CD4-positive, alpha-beta T cell treated with Interleukin-21 for 1 hour (primary cell): ENCODE measurements at regions not wholly inside any gene's neighbourhood (a gene's known extent, or its start where the extent isn't known, plus 50 kb on each side); places are given as distances from the start of the nearest gene placed in this dataset.
"Not testable (repeated sequence)": the region's sequence is repeated elsewhere in the genome, so short reads cannot be mapped to it uniquely, and the experiment has no call there.

Source experiments
- DNase-seq: peaks from one replicate; pipeline ENCODE4 v3.0.0-alpha.2; 2020

DNA sequence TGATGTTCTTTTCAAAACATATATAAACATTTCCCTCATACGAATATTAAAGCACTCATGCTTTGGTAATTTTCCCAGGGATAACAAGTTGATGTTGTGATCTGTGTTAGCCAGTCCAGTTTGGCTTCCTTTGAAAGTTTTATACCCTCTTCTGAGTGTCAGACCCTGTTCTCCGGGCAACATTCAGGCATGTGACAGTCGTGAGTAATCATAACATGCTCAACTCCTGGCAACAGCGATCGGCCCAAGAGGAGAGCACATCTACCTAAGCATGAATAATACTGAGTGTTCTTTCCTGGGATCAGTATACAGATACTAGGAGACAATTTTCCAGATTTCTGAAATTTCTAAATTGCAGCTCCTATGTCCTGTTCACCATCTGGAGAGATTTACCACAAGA lies 1086.4 kb downstream of the CDH8 start:
- no peak for DNase-seq

DNA sequence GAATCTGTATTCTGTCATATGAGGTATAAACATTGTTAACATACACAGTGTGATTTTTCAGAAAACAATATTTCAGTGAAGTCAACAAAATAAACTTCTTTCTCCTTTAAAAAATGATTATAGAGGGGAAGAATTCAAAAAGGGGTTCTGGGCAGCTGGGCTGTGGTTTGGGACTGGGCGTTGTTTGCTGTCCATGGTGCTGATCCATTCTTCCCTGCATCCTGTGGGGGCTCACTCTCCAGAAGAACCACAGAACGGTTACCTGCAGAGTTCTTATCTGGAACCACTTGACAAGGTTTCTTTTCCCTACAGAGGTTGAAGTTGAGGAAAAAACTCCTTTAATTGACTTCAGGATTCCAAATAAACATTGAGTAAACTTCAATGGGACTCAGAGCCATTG lies 1091.0 kb downstream of the CDH8 start:
- DNase-seq: no peak

DNA sequence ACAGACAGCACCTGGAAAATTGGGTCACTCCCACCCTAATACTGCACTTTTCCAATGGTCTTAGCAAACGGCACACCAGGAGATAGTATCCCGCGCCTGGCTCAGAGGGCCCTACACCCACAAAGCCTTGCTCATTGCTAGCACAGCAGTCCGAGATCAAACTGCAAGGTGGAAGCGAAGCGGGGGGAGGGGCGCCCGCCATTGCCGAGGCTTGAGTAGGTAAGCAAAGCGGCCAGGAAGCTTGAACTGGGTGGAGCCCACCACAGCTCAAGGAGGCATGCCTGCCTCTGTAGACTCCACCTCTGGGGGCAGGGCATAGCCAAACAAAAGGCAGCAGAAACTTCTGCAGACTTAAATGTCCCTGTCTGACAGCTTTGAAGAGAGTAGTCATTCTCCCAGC lies 1100.0 kb downstream of the CDH8 start:
- not testable (repeated sequence) for DNase-seq

DNA sequence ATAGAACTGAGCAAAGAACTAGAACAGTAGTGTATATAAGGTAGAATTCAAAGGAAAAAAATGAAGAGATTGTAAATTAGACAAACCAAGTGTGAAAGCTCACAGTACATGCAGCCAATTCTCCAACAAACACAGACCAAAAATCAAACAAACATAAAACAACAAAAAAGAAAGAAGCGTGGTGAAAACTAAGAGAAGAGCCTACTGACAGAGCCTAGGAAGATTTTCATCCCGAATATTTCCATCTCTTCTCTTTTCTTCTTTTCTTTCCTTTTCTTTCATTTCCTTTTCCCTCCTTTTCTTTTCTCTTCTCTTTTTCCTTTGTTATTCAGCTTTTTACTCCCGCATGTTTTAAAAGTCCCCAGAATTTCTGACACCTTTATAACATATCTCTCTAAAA lies 1103.6 kb downstream of the CDH8 start:
- no peak for DNase-seq

DNA sequence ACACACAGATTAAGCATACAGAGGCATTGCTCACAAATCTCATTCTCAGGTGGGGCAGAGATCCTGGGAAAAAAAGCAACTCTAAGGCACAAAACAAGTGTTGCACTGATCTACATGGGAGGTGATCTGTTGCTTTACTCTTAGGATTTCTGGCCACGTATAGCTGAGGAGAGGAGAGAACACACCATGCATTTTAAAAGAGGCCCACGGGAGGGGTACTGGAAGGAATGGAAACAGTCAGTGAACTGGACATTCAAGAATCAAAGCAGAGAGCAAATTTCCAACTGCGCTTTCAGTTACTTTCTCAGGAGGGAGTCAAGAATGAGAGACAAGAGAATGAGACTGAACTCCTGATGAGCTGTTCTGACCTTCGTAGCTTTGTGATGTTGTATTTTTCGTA lies 1105.9 kb downstream of the CDH8 start:
- DNase-seq: no peak

DNA sequence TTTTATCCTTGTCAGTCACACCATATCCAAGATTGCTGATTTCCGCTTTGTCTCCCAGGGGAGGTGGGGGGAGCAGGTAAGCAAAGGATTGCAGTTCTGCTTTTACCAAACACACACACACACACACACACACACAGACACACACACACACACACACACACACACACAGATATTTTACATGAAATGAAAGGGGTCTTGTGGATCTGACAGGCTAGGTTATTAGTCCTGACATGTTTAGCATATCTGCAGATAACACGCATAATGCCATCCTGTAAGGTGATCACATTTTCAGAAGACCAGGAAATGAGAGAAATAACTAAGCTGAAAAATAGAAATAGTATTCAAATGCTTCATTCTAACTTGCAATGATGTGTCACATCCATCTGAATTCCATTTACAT lies 1113.3 kb downstream of the CDH8 start:
- no peak for DNase-seq

DNA sequence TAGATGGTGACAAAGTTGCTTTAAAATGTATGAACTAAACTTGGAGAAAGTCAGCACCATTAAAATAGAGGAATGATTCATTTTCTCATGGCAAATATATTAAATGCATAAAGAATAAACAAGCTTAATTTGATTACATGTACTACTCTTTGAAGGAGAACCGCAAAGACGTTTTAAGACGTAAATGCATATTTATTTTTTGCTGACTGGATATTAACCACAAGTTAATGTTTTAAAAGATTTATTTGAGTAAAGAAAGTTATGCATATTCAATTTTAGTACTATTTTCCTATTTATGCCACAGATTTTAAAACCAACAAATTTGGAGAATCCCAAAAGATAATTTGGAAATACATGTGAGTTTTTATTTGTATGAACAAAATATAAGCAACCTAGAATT lies 1121.9 kb downstream of the CDH8 start:
- DNase-seq: no peak

DNA sequence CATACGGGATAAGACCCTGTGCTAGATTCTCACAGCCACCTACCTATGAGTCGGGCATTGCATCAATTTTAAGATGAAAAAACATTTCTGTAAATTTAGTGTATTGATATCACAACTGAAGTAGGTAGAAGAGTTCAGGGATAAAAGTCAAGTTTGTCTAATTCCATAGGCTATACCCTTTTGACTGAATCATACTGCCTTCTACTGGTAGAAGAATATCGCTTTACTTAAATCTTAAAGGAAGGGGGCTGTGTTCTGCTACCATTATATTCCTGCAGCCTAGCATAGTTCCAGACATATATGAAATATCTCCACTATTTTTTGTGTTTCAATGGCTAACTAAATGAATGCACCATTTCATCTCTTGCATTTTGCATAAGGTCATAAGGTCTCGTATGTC lies 1128.6 kb downstream of the CDH8 start:
- no peak for DNase-seq

DNA sequence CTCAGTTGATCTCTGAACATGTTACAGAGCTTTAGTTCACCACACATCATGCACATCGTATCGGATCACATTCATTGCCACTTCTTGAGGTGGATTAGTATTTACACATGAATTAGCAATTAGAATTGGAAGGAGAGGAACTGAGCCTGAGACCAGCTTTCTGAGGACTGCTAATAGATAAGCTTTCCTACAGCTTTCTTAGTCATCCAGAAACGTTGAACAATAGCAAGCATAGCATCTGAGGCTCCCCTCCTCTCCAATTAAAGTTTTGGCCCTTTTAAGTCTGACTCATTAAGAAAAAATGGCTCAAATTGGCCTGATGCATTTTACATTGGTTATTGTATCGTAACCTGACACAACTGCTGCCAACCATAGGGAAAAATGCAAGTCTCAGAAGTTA lies 1130.4 kb downstream of the CDH8 start:
- DNase-seq: no peak

DNA sequence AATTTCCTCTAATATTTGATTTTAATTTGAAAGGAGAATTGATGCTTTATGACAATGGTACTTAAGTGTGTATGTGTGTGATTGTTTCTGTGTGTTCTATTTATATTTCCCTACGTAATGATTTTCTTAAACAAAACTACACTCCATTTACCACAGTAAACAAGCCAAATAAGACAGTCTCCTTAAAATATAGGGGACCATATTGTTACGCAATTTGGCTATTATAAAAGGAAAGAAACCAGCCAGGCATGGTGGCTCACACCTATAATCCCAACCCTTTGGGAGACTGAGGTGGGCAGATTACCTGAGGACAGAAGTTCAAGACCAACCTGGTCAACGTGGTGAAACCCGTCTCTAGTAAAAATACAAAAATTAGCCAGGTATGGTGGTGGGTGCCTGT lies 1134.1 kb downstream of the CDH8 start:
- DNase-seq: no peak

DNA sequence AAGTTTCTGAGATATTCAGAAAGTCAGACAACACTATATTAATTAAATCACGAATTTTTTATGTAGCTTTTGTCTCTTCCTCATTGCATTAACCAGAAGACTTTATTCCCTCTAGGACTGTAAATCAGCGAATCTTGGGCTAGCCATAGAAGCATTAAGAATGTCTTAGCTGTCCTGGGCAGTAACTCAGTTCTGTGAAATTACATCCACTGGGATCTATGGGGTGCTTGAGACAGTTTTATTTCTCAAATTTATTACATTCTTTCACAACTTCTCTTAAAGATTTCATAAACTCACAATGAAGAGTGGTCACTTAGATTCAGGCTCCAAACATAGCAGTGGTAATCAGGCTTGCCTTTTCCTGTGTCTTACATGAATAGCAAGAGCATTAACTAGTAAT lies 1153.4 kb downstream of the CDH8 start:
- no peak for DNase-seq

DNA sequence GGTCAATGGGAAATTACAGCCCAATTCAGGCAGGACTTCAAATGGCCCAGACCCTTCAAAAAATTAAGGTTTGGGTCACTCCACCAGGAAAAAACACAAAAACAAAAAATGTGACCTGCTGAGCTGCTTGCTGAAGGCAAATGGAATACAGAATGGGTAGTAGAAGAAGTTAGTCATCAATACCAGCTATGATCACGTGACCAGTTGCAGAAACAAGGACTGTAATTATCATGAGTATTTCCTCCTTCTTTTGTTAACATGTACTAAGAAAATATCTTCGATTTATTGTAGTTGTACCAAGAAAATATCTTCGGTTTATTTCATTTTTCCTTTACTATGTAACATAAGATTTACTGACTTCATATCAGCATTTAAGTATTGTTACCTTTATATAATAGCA lies 1183.6 kb downstream of the CDH8 start:
- no peak for DNase-seq

DNA sequence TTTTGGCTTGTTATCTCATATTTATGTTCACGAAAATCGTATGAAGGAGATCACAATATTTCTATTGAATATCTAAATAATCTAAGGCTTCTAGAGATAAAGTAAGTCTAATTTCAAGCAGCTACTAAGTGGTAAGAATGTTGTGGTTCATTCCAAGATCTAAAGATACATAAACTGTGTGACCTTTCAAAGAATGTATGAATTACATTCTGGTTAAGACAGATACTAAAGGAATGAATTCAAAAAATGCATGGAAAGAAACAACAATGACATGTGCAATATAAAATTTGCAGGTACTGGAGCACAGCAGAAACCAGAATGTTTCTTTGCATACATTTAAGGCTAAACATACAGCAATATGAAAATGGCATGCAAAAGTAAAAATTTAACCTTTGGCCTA lies 1214.6 kb downstream of the CDH8 start:
- DNase-seq: no peak

DNA sequence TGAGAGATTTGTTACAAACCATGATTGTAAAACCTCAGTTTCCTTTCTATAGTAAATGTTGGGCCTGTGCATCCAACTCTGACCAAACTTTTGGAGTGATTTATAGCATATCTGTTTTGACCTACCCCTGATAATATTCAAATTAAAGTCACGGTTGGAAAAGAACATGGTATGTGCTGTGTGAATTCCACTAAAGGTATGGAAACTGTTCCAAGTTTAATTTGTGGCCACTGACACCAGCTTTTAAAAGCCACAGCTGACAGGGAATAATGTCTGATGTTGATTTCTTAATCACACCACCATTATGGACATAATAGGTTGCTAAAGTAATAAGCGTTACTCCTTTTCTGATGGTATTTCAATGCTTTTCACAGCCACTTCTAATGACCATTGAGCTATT lies 1215.9 kb downstream of the CDH8 start:
- no peak for DNase-seq

DNA sequence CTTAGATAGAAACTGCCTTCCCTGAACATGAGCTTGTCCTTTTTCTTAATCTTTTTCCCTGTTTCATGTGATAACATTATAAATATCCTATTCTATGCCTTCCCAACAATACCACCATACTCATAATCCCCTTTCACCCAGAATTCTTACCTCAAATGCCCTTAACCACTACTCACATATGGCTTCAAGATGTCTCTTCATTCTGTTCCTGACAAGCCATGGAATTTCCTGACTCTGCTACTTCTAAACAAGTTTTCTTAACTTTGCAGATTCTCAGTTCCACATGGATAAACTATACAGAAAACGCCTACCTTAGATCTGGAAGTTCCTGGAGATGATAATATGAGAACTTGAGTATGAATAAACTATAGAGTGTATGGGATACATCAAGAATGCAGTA lies 1217.8 kb downstream of the CDH8 start:
- no peak for DNase-seq

DNA sequence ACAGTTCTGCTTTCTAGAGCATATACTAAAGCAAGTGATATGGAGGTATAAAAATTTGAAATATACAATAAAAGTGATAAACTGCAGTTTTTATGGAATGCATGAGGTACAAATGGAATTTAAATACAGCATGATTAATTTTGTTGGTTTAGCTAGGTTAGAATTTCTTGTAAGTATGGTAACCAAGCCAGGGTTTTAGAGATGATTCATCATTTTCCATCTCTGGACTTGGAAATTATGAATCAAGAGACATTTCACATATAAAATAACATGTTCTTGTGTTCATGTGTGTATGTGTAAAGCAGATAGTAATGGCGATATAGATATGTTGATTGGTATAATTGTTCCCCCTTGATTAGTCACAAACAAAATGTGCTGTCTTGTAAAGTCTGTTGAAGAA lies 1219.8 kb downstream of the CDH8 start:
- no peak for DNase-seq

DNA sequence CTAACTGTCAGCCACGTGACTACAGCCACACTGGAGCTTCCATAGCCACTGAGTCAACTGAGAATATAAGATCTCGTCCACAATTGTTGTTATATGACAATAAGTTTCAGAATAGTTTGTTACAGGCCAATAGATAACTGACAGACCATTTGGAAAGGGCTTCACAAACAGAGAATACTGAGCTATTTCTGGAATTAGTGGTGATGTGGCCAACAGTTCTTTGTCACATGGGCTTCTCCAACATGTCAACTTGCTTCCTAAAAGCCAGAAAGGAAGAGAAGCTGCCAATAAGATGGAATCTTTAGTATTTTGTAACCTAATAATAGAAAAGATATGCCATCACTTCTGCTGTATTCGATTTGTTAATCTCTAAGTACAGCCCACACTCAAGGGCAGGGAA lies 1220.4 kb downstream of the CDH8 start:
- no peak for DNase-seq

DNA sequence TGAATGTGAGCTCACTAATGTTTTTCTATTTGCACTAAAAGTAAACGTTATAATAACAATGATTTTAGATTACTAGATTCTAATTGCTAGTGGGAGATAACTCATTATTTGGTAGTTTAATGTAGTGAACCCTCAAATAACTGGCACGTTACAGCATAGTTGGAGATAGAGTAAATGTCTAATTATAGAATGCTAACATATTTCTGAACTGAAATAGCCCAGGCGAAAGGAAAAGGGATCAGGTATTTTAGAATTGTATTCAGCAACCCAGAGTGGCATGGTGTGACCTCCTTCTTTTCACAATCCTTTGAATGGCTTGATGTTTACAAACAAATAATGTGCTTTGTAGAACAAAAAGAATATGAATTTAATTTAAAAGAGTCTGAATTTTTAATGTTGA lies 1221.2 kb downstream of the CDH8 start:
- no peak for DNase-seq

DNA sequence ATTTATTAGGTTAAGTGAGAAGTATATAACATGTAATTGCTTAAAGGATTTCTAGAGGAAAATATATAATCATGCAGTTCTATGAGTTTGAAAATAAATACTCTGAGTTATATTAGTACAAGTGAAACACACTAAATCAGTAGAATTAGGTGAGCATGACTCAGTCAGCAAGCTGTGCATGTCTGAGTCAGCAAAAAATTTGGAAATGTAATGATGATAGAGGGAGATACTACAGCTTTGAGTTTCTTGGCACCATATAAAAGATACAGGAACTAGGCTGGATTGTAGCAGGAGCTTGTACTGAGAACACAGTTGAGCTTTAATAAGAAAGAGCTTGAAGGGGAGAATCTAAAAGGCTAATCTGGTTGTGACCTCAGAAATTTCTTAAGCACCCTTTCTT lies 1224.6 kb downstream of the CDH8 start:
- no peak for DNase-seq

DNA sequence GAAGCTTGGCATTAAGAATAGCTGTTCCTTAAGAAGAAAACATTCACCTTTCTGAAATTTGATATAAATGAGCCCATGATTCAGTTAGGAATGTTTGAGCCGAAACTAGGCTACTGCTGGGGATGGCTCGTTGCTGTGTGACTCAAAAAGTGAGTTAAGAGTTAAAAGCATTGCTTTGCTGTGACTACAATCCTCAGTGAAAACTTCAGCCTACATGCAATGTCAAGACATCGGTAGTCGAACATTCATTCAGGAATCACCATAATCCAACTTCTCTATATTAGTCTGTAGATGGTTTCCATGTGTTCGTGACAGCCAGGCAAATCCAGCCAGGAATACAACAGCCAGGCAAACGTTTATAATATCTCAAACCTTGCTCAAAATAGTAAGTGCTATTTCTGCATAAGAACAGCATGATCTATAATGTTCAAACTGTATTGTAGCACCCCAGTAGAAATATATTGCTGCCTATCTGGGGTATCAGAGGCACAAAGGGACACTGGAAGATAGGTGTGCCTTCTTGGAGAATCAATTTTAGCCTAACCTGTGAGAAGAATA lies 1225.1 kb downstream of the CDH8 start:
- no peak for DNase-seq

DNA sequence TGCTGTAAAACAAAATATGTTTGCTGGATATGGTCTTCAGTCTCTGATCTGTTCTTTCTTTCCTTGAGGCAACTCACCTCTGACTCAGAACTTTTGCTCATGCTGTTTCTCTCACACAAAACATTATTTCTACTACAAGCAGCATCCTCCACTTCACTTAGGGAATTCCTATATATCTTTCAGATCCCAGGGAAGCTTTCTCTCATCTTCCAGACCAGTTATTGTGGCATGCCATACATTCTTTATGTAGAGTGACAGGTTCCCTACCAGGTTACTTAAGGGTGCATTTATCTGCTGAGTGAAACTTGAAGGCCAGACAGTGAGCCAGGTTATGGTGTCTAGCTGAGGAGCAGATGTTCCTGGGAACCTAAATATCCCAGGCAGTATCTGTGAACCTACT lies 1226.0 kb downstream of the CDH8 start:
- no peak for DNase-seq

DNA sequence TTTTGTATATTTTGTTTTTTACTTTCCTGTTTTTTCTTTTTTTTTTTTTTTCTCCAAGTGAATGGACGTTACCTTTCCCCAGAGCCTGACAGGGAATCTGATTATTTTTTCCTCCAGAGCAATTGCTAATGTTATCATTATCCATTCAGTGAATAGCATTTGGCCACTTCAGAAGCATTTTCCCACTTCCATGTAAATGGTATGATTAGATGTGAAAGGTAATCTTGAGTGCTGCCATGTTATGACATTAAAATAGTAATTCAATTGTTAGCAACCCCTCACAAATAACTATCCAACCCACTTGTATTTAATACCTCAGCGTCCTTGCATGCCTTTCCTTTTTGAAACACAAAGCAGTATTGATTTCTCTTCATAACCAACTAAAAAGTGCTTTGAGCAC lies 1243.8 kb downstream of the CDH8 start:
- DNase-seq: no peak

DNA sequence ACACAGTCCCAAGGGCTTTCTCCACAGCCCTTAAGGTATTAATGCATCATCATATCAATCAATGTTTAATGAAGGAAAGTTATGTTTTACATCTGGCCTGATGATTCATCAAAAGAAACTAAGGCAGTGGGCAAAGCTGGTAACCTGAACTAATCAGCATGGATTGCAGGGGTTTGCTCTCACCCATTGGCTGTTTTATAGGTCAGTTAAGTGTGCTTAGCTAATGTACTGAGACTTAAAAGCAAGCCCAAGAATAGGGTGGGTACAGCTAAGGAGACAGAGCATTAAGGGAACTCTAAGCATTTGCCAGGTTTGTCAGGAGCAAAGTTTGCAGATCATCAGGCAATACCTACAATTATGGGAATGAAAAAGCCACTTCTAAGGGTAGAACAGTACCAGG lies 1247.6 kb downstream of the CDH8 start:
- no peak for DNase-seq

DNA sequence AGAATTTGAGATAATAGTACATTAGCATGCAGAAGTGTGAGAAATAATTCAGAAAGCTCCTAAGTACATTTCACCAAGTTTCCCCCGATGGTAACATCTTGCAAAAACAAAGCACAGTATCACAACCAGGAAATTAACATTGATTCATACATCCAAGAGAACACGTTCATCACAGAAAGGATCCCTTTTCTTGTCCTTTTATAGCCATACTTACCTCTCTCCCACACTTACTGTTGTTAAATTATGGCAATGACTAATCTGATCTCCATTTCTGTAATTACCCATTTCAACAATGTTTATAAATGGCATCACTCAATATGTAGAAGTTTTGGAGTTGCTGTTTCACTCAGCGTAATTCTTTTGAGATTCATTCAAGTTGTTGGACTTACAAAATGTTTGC lies 1260.0 kb downstream of the CDH8 start:
- no peak for DNase-seq

DNA sequence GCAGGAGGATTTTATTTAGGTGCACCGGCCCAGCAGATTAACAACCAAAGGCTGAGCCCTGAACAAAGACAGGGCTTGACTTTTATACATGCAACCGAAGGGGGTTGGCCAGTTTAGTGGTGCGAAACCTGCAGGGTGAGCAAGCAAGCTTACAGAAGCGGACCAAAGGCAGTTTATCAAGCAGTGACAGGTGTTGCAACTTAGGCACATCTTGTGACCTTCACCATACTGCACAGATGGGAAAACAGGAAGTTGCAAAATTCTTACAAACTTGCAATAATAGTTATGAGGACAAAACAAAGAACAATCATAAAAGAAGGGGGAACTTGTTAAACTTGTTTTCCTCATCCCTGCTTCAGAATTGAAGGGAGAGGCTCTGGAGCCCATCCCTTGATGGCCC lies 1265.1 kb downstream of the CDH8 start:
- no peak for DNase-seq

DNA sequence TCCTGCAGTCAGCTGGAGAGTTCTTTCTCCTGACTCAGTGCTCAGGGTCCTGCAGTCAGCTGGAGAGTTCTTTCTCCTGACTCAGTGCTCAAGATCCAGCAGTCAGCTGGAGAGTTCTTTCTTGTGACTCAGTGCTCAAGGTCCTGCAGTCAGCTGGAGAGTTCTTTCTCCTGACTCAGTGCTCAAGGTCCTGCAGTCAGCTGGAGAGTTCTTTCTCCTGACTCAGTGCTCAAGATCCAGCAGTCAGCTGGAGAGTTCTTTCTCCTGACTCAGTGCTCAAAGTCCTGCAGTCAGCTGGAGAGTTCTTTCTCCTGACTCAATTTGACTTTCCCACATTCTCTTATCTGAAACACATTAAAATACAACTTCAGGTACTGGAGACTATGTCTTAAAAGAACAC lies 1265.9 kb downstream of the CDH8 start:
- not testable (repeated sequence) for DNase-seq
